ENCODE measurements at regions not wholly inside any gene's neighbourhood (a gene's known extent, or its start where the extent isn't known, plus 50 kb on each side); places are given as distances from the start of the nearest gene placed in this dataset.
A peak's percentile ranks its signal among the peaks of the same experiment; 100 is the strongest.
"Not testable (repeated sequence)": the region's sequence is repeated elsewhere in the genome, so short reads cannot be mapped to it uniquely, and the experiment has no call there.

- DNase-seq (ENCODE audit: low read depth): not testable (repeated sequence)
Measured at GRCh38 chr18:46229641-46230040, 125.5 kb downstream of the HAUS1 start.

DNA sequence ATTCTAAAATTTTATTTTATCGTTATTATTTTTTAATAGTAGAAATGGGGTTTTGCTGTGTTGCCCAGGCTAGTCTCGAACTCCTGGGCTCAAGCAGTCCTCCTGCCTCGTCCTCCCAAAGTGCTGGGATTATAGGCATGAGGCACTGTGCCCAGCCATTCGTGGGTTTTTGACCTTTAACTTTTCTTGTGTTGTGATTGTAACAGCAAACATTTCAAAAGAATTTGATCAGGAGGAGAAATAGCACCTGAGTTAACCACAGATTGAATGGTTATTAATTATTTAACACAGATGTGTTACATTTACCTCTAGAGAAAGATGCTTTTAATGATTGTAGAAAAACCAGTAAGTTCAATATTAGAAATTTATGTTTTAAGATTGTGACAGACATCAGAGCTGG is 132.0 kb downstream of the HAUS1 start:
- no peak for DNase-seq (ENCODE audit: low read depth)

DNA sequence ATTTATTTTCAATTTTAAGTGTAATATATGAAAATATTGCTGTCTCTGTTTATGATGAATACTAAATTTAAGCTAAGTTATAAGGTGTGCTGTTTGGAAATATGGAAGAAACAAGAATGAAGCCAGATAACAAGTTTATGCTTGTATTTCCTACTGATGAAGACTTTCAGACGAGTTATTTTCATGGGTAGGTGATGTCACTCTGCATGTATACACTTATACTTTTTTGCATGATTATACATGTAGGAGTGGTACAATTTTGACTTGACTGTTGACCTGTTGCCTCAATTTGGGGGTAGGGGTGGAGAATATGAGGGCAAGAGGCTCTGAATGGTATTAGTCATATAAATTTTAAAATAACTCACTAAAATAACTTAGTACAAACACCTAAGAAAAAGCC is 133.7 kb downstream of the HAUS1 start:
- DNase-seq (ENCODE audit: low read depth): no peak

DNA sequence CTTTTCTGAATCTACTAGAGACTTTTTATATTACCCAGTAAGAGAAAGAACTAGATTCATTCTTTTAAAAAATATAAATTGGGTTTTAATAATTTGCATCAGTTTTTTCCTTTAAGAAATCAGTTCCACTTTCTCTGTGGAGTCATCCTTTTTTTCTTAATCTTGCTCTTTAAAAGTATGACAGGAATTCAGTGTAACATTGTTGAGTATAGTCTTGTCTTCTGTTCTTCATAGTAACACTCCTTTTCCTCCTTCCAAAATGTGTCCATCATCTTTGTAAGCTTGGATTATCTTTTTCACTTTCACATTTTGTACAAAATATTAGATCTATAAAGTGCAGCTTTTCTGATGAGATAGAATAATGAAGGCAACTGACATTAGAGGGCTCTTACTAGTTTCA is 135.4 kb downstream of the HAUS1 start:
- peak; percentile 22 for DNase-seq (ENCODE audit: low read depth)

DNA sequence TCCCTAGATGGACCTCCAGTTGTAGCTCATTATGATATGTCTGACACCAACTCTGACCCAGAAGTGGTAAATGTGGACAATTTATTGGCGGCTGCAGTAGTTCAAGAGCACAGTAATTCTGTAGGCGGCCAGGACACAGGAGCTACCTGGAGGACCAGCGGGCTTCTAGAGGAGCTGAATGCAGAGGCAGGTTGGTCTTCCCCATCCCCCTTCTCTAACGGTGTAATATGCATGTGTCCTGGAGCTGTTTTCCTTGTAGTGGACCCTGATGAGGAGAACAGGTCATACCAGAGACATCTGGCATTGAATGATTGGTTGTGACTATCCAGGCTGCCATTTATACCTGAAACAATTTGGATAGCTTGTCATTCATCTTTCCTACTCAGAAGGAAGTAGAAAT is 135.8 kb downstream of the HAUS1 start:
- DNase-seq (ENCODE audit: low read depth): no peak

DNA sequence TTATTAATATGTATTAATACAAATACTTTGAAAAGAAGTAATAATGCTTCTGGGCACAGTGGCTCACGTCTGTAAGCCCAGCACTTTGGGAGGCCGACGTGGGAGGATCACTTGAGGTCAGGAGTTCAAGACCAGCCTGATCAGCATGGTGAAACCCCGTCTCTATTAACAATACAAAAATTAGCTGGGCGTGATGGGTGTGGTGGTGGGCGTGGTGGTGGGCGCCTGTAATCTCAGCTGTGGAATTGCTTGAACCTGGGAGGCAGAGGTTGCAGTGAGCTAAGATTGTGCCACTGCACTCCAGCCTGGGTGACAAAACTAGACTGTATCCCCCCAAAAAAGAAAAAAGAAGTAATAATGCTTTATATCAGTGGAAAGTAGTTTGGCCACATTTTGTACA is 137.2 kb downstream of the HAUS1 start:
- not testable (repeated sequence) for DNase-seq (ENCODE audit: low read depth)

GRCh38 chr18:46242183-46242582 is 138.0 kb downstream of the HAUS1 start:
- DNase-seq (ENCODE audit: low read depth): no peak

DNA sequence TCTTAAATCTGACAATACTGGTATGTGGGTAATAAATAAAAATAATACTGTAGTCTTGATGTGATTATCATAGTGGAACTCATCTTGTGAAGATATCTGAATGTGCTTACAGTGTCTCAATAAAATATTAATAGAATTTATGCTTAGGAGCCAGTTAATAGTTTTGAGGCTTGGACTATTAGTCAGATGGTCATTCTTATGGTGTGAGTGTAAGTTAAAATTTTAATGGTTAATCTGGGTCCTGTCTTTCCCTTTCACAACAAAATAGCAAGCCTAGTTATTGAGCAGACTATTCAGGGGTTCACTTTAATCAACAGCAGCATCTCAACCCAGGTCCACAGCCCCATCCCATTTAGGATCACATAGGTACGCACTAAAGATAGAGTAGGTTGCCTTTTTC is 138.9 kb downstream of the HAUS1 start:
- no peak for DNase-seq (ENCODE audit: low read depth)

DNA sequence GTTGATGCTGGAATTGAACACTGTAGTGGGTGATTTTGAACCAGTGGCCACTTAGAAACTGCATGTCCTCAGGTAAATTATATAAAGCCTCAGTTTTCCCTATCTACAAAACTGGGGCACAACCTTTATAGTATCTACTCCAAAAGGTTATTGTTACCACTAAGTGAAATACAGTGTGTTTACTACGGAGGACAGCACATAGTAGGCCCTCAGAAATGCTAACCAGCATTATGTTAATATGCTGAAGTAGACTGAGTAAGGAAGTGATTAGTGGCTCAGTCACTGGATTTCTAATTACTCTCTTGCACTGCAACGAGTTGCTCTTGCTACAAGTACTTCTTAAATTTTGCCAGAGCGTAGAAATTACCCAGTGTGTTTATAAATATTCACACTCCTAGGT is 139.5 kb downstream of the HAUS1 start:
- DNase-seq (ENCODE audit: low read depth): no peak

DNA sequence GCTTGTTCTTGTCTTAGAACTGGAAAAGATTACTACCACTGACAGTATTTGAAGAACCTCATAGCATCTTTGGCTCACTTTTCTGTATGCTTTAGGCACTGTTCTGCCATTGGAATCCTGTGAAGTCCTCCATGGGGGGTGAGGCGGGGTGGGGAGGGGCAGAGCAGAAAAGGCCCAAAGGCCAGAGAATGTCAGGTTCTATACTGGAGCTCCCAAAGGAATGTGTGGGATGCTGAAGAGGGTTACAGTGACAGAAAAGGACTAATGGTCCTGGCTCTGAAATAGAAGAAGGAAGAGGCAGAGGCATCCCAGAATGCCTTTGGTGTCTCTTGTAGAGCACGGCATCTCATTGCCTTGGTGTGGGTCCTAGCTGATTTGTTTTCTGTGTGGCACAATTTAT is 141.9 kb downstream of the HAUS1 start:
- DNase-seq (ENCODE audit: low read depth): no peak

GRCh38 chr18:46247942-46248341 is 143.8 kb downstream of the HAUS1 start:
- no peak for DNase-seq (ENCODE audit: low read depth)

DNA sequence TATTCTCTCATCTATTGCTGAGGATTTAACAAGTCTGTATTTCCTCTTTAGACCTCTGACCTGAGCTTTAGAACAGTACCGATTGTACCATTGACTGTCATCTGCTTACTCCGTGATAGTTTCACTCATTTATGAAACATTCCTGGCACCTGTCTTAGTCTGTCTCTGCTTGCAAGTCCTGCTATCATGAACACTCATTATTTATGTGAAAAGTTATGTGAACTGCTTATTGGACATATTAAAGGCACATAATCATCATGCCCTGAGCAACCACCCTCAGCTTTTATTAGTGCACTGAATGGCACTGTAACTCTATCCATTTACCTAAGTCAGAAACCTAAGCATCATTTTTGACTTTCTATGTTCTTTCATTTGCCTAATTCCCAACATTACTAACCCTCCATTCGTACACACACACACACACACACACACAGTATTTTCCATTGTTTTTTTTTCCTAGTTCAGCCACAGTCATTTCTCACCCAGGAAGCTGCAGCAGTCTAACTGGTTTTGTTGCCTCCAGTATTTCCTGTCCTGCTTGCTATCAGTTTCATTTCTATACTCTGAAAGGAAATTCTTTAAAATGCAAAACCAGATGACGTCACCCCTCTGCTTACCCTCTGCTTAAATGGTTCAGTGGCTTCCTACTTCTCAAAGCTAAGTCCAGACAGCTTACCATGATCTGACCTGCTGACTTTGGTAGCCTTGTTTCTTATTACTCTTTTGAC is 146.1 kb downstream of the HAUS1 start:
- DNase-seq (ENCODE audit: low read depth): peak; percentile 95

- no peak for DNase-seq (ENCODE audit: low read depth)
Measured at GRCh38 chr18:46250812-46251173, 146.6 kb downstream of the HAUS1 start.

- no peak for DNase-seq (ENCODE audit: low read depth)
Measured at GRCh38 chr18:46252759-46253158, 148.6 kb downstream of the HAUS1 start.

DNA sequence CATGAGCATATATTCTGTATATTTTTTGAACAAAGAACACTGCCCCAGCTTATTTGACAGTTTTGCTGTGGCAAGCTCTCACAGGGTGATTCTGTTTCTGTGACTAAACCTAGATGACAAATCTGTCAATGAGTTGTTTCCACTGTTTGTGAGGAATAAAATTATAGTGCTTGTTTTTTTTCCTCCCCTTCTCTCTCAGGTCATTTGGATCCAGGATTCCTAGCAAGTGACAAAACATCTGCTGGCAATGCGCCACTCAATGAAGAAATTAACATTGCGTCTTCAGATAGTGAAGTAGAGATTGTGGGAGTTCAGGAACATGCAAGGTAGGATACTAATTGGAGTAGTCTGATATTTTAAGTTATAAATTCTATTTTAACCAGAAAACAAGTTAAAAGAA is 149.3 kb downstream of the HAUS1 start:
- peak; percentile 63 for DNase-seq (ENCODE audit: low read depth)

DNA sequence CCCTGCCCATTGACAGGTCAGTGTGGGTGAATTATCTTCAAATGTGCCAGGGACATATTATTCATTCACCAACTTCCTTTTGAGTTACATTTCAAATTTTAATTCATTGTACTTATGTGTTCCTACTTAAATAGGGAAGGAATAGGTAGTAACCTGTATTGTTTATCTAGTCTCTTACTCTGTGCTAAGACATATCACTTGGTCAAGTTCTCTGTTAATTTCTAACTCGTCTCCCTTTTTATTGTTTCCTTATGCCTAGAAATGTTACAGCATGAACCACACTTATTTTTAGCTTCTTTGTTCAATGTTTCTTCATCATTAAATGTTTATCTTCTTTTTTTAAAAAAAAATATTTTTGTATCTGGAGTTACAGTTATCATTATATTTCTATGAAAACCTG is 151.9 kb downstream of the HAUS1 start:
- DNase-seq (ENCODE audit: low read depth): no peak

GRCh38 chr18:46257366-46257765 is 153.2 kb downstream of the HAUS1 start:
- no peak for DNase-seq (ENCODE audit: low read depth)

DNA sequence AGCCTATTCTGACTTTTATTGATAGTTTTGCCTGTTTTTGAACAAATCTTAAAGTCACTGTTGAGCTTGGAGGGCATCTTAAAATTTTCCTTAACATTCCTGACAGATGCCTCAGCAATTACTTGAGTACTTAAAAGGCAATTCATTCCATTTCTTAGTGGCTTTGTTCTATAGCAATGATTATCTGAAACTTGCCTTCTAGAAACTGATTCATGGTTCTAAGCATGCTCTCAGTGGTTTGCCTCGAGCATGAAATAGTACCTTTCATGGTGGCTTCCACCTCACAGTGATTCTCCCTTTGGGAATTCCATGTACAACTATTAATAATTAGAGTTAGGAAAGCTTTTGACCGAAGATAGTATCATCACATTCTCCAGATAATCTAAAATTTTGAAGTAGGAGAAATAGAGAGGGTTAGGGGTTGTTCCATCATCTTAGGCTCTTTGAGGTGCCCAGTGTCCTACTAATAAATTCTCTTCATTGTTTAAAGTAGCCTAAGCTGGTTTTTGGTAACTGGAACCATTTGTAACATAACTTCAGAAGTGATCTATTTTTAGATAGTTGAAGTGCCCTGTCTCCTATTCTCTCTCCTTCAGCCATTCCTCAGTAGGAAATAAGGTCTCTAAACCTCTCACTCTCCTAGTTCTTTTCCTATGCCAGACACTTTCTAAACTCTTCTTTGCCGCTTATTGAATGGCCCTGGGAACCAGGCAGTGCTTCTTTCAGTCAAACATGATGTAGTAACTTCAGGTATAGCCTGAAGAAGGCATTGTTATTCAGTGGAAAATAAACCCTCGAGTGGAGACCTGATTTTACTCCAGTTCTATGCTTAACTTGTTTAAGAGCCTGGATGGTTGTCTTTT is 156.1 kb downstream of the HAUS1 start:
- DNase-seq (ENCODE audit: low read depth): peak; percentile 67

- DNase-seq (ENCODE audit: low read depth): no peak
Measured at GRCh38 chr18:46260879-46261143, 156.6 kb downstream of the HAUS1 start.

- peak; percentile 27 for DNase-seq (ENCODE audit: low read depth)
Measured at GRCh38 chr18:46261799-46262198, 157.6 kb downstream of the HAUS1 start.

DNA sequence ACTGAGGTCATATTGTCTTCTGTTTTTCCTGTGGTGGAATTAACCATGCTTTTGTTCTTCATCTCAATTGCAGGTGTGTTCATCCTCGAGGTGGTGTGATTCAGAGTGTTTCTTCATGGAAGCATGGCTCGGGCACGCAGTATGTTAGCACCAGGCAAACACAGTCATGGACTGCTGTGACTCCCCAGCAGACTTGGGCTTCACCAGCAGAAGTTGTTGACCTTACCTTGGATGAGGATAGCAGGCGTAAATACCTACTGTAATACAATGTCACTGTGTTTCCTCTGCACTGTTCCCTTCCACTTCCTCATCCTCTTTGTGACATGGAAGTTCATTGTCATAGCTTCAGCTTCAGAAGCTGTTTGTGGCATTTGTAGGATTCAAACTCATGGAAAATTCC is 158.7 kb downstream of the HAUS1 start:
- no peak for DNase-seq (ENCODE audit: low read depth)

- DNase-seq (ENCODE audit: low read depth): peak; percentile 42
Measured at GRCh38 chr18:46264255-46264654, 160.1 kb downstream of the HAUS1 start.

- DNase-seq (ENCODE audit: low read depth): no peak
Measured at GRCh38 chr18:46265196-46266156, 161.3 kb downstream of the HAUS1 start.
